Left ventricle myocardium inferior (tissue), 1 donor: ENCODE measurements at regions not wholly inside any gene's neighbourhood (a gene's known extent, or its start where the extent isn't known, plus 50 kb on each side); places are given as distances from the start of the nearest gene placed in this dataset.
"Not testable (repeated sequence)": the region's sequence is repeated elsewhere in the genome, so short reads cannot be mapped to it uniquely, and the experiment has no call there.

Experiments used
- DNase-seq: peaks from one replicate; pipeline ENCODE4 v3.0.0-alpha.2; 2020
- H3K27ac ChIP-seq: fragments of 200-600 bp; replicated peaks from 2 replicates; pipeline ENCODE4 v1.8.0; 2021
- H3K27me3 ChIP-seq: fragments of 200-600 bp; 2 replicates; pipeline ENCODE4 v1.8.0; 2021; ENCODE audit warnings: low read depth
- H3K36me3 ChIP-seq: fragments of 200-600 bp; 2 replicates; pipeline ENCODE4 v1.8.0; 2021
- H3K4me1 ChIP-seq: fragments of 200-600 bp; 2 replicates; pipeline ENCODE4 v1.8.0; 2021
- H3K4me3 ChIP-seq: fragments of 200-600 bp; 2 replicates; pipeline ENCODE4 v1.8.0; 2021; ENCODE audit warnings: mild to moderate bottlenecking, moderate library complexity
- H3K9me3 ChIP-seq: fragments of 200-600 bp; replicated peaks from 2 replicates; pipeline ENCODE4 v1.8.0; 2021
- CTCF ChIP-seq: fragments of 200-600 bp; IDR thresholded peaks from 2 replicates; pipeline ENCODE4 v1.8.0; 2021; ENCODE audit warnings: antibody characterized with exemption, mild to moderate bottlenecking, borderline replicate concordance
- intact Hi-C: fragments of 100-400 bp; cut with micrococcal nuclease; formaldehyde crosslinking; loops from one replicate; pipeline ENCODE4 v1.11.0; 2022
- donor health status: DM: no; HTN: yes; CAD: no; lungs with severe emphysema.

GRCh38 chrY:12212394-12212793 lies 488.6 kb upstream of the USP9Y start:
- no peaks in the 10 kb centered on the region for H3K4me1 ChIP-seq
- peaks cover 12% of the 10 kb centered on the region for H3K9me3 ChIP-seq
- TF ChIP-seq CTCF, result no peak
- intact Hi-C loops, result no loop called here
- no peak overlapping the region for H3K4me3 ChIP-seq
- DNase-seq, result no peak
- H3K27me3 ChIP-seq, result no peaks in the 10 kb centered on the region
- H3K36me3 ChIP-seq, result no peaks in the 10 kb centered on the region
- no peak overlapping the region for H3K27ac ChIP-seq

GRCh38 chrY:12215564-12216022 lies 485.4 kb upstream of the USP9Y start:
- no peak for TF ChIP-seq CTCF
- no peak for DNase-seq
- H3K4me1 ChIP-seq, result no peaks in the 10 kb centered on the region
- H3K27me3 ChIP-seq, result no peaks in the 10 kb centered on the region
- intact Hi-C loops, result no loop called here
- peaks cover 12% of the 10 kb centered on the region for H3K9me3 ChIP-seq
- no peak overlapping the region for H3K4me3 ChIP-seq
- H3K27ac ChIP-seq, result no peak overlapping the region
- H3K36me3 ChIP-seq, result no peaks in the 10 kb centered on the region

GRCh38 chrY:12230921-12231320 lies 470.1 kb upstream of the USP9Y start:
- H3K27ac ChIP-seq, result no peak overlapping the region
- no peak for DNase-seq
- no peaks in the 10 kb centered on the region for H3K9me3 ChIP-seq
- intact Hi-C loops, result no loop called here
- no peaks in the 10 kb centered on the region for H3K36me3 ChIP-seq
- H3K27me3 ChIP-seq, result no peaks in the 10 kb centered on the region
- H3K4me3 ChIP-seq, result no peak overlapping the region
- no peaks in the 10 kb centered on the region for H3K4me1 ChIP-seq
- no peak for TF ChIP-seq CTCF

- intact Hi-C loops, result no loop called here
- no peaks in the 10 kb centered on the region for H3K27me3 ChIP-seq
- no peaks in the 10 kb centered on the region for H3K9me3 ChIP-seq
- DNase-seq, result no peak
- no peak for TF ChIP-seq CTCF
- H3K4me3 ChIP-seq, result no peak overlapping the region
- no peak overlapping the region for H3K27ac ChIP-seq
- H3K4me1 ChIP-seq, result no peaks in the 10 kb centered on the region
- H3K36me3 ChIP-seq, result no peaks in the 10 kb centered on the region
Observed at GRCh38 chrY:12236399-12236798, 464.6 kb upstream of the USP9Y start.

- intact Hi-C loops, H3K9me3 ChIP-seq, H3K4me1 ChIP-seq, H3K36me3 ChIP-seq, H3K27me3 ChIP-seq, H3K27ac ChIP-seq, DNase-seq, H3K4me3 ChIP-seq: not testable (repeated sequence)
Observed at GRCh38 chrY:12240326-12240725, 460.7 kb upstream of the USP9Y start.

GRCh38 chrY:12244146-12244545 lies 456.9 kb upstream of the USP9Y start:
- no peaks in the 10 kb centered on the region for H3K27me3 ChIP-seq
- H3K27ac ChIP-seq, result no peak overlapping the region
- intact Hi-C loops, result no loop called here
- H3K4me3 ChIP-seq, result no peak overlapping the region
- H3K4me1 ChIP-seq, result no peaks in the 10 kb centered on the region
- TF ChIP-seq CTCF, result no peak
- DNase-seq, result no peak
- H3K36me3 ChIP-seq, result no peaks in the 10 kb centered on the region
- no peaks in the 10 kb centered on the region for H3K9me3 ChIP-seq
